ENCODE measurements at regions not wholly inside any gene's neighbourhood (a gene's known extent, or its start where the extent isn't known, plus 50 kb on each side); places are given as distances from the start of the nearest gene placed in this dataset.

GRCh38 chr15:24745290-24745689 lies 69.7 kb downstream of the NPAP1 start:
- no peak for DNase-seq (ENCODE audit: low spot score)
- H3K27me3 Mint-ChIP-seq (ENCODE audit: low read depth): no peaks in the 10 kb centered on the region; the same call in 1 of the 2 replicates
- peaks cover 40% of the 10 kb centered on the region for H3K9me3 Mint-ChIP-seq
- TF ChIP-seq TEAD4 (CRISPR knock-in tag; IDR thresholded peaks at IDR 0.05): no peak
- no peak for TF ChIP-seq JUN (CRISPR knock-in tag; IDR thresholded peaks at IDR 0.05)
- no peak for TF ChIP-seq GRHL2 (CRISPR knock-in tag; IDR thresholded peaks at IDR 0.05; ENCODE audit: insufficient replicate concordance, severe bottlenecking)
- no peak for TF ChIP-seq PREB (CRISPR knock-in tag; IDR thresholded peaks at IDR 0.05; ENCODE audit: borderline replicate concordance)
- no peak for TF ChIP-seq SMAD4 (CRISPR knock-in tag; IDR thresholded peaks at IDR 0.05)
- TF ChIP-seq ETV6 (CRISPR knock-in tag; IDR thresholded peaks at IDR 0.05): no peak
- TF ChIP-seq USF1 (CRISPR knock-in tag; IDR thresholded peaks at IDR 0.05): no peak
- TF ChIP-seq TCF7 (CRISPR knock-in tag; IDR thresholded peaks at IDR 0.05; ENCODE audit: low read depth): no peak
- TF ChIP-seq RELA (CRISPR knock-in tag; IDR thresholded peaks at IDR 0.05; ENCODE audit: borderline replicate concordance): no peak
- TF ChIP-seq CDX4 (CRISPR knock-in tag; IDR thresholded peaks at IDR 0.05; ENCODE audit: borderline replicate concordance): no peak
- TF ChIP-seq CBFB (CRISPR knock-in tag; IDR thresholded peaks at IDR 0.05; ENCODE audit: low read depth): no peak
- no peak for TF ChIP-seq GTF2I (CRISPR knock-in tag; conservative IDR thresholded peaks at IDR 0.05)
- no peak for TF ChIP-seq ATF1 (CRISPR knock-in tag; IDR thresholded peaks at IDR 0.05)
- TF ChIP-seq IRF2 (CRISPR knock-in tag; IDR thresholded peaks at IDR 0.05; ENCODE audit: borderline replicate concordance, low read depth): no peak
- H3K36me3 Mint-ChIP-seq: peaks cover 22% of the 10 kb centered on the region
- CTCF ChIA-PET: no interaction called here
- ATAC-seq: no peak
- POLR2A ChIA-PET: no interaction called here
- no peaks in the 10 kb centered on the region for H3K4me1 Mint-ChIP-seq
- no peak overlapping the region for H3K27ac Mint-ChIP-seq
- no peak overlapping the region for H3K4me3 Mint-ChIP-seq

- ATAC-seq: no peak
- Mint-ChIP-seq H3K4me3 (no peak overlapping the region), H3K4me1 (no peaks in the 10 kb centered on the region), H3K27ac (no peak overlapping the region), H3K36me3 (peaks cover 21% of the 10 kb centered on the region), H3K27me3 (ENCODE audit: low read depth) (no peaks in the 10 kb centered on the region; the same call in 1 of the 2 replicates), H3K9me3 (peaks cover 37% of the 10 kb centered on the region)
- TF ChIP-seq ZNF671 (CRISPR knock-in tag; IDR thresholded peaks at IDR 0.05): no peak
- TF ChIP-seq FOXP4 (CRISPR knock-in tag; IDR thresholded peaks at IDR 0.05): no peak
- TF ChIP-seq TCF7 (CRISPR knock-in tag; IDR thresholded peaks at IDR 0.05; ENCODE audit: low read depth): no peak
- no peak for TF ChIP-seq ZNF219 (CRISPR knock-in tag; IDR thresholded peaks at IDR 0.05; ENCODE audit: borderline replicate concordance)
- no peak for TF ChIP-seq ETV6 (CRISPR knock-in tag; IDR thresholded peaks at IDR 0.05)
- no peak for TF ChIP-seq USF2 (CRISPR knock-in tag; IDR thresholded peaks at IDR 0.05)
- TF ChIP-seq EMX1 (CRISPR knock-in tag; IDR thresholded peaks at IDR 0.05): no peak
- TF ChIP-seq ATF1 (CRISPR knock-in tag; IDR thresholded peaks at IDR 0.05): no peak
- no peak for TF ChIP-seq CDX4 (CRISPR knock-in tag; IDR thresholded peaks at IDR 0.05; ENCODE audit: borderline replicate concordance)
- TF ChIP-seq ZMAT4 (CRISPR knock-in tag; IDR thresholded peaks at IDR 0.05): no peak
- TF ChIP-seq ZSCAN18 (CRISPR knock-in tag; IDR thresholded peaks at IDR 0.05): no peak
- TF ChIP-seq E2F5 (CRISPR knock-in tag; IDR thresholded peaks at IDR 0.05): no peak
- no peak for TF ChIP-seq SMAD4 (CRISPR knock-in tag; IDR thresholded peaks at IDR 0.05)
- CTCF ChIA-PET: no interaction called here
- POLR2A ChIA-PET: no interaction called here
- DNase-seq (ENCODE audit: low spot score): no peak
Observed at GRCh38 chr15:24746094-24746493, 70.5 kb downstream of the NPAP1 start.
